ENCODE measurements at regions not wholly inside any gene's neighbourhood (a gene's known extent, or its start where the extent isn't known, plus 50 kb on each side); places are given as distances from the start of the nearest gene placed in this dataset.
"Not testable (repeated sequence)": the region's sequence is repeated elsewhere in the genome, so short reads cannot be mapped to it uniquely, and the experiment has no call there.

DNA sequence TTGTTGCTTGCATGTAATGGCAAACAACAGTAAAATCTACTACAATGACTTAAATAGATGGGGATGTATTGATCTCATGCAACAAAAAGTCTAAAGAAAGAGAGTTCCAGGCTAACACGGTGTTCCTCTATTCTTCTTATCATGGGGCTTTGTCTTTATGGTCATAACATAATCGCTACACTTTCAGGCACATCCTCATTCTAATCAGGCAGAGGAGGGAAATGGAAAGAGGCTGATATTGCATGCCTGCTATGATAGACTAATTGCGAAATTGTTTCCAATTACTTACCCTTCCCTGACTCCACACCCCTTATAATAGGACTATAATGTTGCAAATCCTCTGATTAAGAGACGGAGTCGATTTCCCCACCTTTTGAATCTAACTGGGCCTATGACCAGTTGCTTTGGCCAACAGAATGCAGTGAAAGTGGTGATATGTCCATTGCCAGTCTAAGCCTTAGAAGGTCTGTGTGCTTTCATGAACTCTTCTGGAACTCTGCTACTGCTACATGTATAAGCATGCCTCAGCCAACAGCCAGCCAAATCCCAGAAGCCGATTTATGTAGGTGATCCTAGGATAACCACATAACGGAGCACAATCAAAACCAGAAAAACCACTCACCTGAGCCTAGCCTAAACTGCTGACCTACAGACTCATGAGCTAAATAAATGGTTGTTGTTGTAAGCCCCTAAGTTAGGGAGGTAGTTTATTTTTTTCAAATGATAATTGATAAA lies 180.3 kb upstream of the TACR1 start:
- no peak for DNase-seq

DNA sequence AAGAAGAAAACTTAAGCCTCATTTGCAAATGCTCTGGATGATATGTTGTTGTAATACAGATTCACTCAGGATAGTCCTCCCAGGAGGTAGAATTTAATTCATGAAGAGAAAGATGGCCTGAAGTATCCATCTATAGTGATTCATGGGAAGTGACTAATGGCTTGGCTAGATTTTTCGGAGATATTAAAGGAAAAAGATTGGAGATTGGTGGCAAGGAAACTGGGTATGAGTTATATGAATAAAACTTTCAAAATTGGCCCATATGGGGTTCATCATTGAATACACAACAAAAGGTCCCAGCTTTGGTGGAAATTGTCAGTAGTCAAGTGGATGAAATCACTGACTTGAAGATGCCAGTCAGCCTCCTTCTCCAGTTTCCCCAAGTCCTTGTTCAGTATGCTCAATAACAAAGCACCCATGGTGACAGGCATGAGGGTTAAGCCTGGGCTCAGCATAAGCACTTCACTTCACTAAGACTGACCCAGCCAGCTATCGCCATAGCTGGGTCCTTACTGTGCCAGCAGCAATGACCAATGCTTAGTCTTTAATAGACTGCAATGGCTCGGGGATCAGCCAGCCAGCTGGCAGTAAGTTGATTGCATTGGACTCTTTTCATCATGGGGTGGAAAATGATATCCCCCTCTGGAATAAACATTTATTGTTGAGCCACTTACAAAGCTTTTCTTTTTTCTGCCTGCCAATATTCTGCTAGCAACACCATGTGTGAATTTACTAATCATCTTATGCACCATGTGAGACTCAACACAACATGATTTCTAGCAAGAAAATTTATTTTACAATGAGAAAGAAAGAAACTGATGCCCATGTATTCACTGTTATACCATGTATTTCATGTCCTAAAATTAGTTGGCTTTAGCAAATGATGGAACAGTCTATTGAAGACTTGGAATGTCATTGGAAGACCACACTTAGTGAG lies 176.6 kb upstream of the TACR1 start:
- DNase-seq, result no peak

DNA sequence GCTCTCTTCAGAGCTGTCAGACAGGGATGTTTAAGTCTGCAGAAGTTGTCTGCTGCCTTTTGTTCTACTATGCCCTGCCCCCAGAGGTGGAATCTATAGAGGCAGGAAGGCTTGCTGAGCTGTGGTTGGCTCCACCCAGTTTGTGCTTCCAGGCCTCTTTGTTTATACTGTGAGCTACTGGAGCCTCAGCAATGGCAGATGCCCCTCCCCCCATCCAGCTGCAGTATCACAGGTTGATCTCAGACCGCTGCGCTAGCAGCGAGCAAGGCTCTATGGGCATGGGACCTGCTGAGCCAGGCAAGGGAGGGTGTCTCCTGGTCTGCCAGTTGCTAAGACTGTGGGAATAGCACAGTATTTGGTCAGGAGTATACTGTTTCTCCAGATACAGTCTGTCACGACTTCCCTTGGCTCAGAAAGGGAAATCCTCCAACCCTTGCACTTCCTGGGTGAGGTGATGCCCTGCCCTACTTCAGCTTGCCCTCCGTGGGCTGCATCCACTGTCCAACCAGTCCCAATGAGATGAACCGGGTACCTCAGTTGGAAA lies 175.2 kb upstream of the TACR1 start:
- DNase-seq, result not testable (repeated sequence)

DNA sequence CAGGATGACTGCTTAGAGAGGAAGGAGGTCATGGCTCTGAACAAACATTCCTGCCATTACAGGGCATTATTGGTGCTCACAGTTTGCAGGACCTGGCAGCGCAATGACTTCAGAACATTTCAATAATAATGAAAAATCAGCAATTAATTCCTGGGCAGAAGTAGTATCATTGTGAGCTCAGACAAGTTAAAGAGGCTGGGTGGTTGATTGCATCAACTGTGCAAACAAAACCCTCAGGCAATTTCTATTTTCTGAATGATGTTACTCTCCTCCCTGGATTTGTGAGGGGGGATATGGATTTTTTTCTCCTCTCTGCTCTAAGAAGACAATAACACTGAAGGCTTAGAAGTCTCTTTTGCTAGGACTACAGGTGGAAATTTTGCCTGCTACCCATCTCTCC lies 168.1 kb upstream of the TACR1 start:
- DNase-seq, result no peak

DNA sequence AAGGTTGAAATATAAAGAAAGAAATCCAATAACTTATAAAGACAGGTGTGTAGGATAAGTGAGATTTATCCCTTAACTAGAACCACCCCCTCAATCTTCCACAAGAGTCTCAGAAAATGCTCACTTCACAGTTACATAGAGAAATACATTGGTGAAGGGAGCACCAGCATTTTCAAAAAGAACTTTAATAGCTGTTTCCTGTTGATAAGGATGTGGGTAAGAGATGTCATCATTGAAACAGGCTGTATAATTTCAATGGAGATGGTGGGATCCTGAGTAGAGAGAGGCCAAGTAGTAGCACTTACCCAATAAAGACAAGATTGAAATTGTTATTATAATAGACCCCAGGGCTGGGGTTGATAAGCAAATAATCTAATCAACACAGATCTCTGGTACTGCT lies 162.2 kb upstream of the TACR1 start:
- DNase-seq, result no peak

DNA sequence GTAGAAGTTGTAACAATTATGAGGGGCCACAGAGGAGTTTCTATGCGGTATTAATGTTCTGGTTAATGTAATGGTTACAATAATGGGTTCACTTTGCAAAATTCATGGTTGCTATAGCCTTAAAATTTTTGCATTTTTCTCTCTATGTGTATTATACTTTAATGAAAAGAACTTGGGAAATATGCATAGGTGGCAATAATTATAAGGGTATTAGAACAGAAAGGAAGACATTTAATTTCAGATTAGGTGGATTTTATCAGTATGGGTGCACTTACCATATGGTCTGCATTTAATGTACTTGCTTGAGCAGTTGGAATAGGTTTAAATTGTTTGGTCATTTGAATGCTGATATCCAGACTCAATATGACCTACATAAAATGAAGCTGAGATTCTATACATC lies 161.6 kb upstream of the TACR1 start:
- no peak for DNase-seq

DNA sequence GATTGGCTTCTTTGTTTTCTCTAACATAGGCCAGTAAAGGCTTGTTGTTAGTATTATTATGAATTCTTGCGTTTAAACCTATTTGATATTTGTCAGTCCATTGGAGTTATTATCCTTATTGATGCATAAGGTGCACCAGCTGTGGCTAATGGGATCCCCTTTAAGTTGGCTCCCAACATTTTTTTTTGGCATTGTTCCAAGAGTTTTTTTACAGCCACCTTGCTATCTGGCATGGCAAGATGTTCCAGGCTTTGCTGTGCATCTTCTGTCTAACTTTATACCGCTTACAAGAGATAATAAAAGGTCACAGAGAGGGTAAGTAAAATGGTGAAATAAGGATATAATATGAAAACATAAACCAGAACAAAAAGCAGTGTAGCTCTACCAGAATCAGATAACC lies 157.5 kb upstream of the TACR1 start:
- no peak for DNase-seq

DNA sequence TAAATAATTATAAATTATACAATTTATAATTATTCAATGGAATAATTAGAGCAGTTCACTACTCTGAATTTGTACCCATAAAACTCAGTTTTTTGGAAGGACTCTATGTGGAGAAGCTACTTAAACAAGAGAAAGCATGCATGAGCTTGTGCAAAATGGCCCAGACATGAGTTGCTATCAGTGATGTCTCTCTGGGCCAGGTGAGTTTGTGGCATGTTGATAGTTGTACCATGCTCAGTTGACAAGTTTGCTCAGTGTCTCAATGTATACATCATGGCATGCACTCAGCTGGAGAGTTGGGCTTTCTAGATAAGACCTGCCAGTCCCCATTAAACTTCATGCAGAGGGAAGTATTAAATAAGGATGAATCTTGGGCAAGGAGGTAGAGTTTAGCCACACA lies 153.8 kb upstream of the TACR1 start:
- no peak for DNase-seq

DNA sequence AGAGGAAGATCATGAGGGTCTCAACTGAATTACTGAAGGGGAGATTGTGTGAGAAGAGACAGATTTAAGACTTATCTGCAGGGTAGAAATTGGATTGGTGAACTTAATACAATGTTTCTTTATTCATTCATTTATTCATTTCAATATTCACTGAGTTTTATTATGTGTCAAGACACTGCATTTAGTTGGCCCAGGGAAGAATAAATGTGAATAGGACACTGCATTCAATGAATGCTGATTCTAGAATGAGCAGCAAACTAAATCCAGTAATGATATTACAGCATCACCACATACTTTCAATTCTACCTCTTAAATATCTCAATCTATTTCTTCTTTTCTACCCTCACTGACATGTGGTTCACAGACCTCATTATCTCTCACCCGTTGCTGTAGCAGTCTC lies 149.0 kb upstream of the TACR1 start:
- no peak for DNase-seq

DNA sequence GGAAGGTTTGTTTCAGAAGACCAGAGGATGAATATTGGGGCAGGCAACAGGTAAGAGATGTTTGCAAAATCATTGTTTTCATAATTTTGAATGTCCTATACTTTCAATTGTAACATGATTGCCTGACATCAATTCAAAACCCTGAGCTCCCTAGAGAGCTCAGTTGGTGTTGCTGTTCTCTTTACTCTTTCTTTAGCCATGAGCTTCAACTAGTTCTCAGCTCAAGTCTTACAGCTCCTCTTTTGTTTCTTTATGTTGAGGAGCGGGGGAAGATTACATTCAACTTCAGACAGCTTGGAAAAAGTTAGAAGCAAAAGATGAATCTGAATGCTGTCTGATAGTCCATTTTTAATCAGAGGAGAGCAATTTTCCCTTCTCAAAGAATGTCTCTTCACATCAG lies 144.8 kb upstream of the TACR1 start:
- DNase-seq, result no peak

DNA sequence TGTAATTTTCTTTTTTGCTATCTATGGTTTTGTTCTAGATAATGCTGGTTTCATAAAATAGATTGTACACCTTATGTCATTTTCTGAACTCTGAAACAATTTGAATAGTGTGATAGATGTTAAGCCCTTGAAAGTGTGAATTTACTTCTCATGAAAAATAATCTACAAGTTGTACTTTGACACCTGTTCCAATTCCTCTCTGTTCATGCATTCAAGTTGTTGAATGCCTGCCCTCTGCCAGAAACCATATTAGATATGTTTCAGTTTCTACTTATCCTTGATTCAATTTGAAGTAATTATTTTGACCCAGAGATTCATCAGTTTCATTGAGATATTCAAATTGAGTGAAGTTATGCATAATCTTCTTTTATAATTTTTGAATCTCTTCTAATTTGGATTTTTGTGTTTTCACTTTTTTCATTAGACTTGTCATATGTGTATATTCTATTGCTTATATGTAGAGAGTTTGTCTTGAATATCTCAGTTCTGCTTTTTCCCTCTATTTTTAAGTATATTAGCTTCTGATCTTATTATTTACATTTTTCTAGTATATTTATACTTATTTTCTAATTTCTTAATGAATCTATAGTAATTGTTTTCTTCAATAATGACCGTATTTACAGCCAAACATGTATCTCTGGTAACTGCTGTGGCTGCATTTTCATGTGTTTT lies 143.3 kb upstream of the TACR1 start:
- no peak for DNase-seq

DNA sequence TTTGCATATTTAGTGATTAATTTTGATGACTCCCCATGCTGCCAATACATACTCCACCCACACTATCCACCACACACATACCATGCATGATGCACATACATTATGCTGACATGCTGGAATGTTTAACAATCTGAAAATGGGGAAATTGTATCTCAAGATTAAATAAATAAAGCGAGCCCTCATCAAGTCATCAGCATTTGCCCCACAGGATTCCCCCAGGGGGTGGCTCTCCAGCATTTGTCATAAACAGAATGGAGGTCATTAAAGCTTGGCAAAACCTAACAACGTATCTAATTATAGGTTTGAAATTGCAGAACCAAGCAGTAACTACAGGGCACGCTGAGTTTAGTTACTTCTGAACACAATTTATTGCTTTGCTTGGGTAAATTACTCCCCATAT lies 141.2 kb upstream of the TACR1 start:
- no peak for DNase-seq

DNA sequence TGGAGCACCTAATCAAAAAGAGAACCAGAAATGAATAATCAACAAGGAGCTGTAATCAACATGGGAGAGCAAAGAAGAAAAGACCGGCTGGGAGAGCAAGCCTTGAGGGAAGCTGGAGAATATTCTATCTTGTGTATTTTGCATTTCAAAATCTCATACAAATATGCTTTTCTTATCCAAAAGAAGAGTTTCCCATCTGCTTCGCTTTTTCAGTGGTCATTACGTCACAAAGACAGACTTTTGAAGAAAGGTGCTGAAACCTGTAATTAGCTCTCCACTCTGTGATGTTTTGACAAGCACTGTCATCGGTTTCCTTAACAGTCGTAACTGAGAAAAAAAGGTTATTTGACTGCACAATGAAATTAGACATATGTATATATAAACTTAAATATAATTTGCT lies 139.1 kb upstream of the TACR1 start:
- no peak for DNase-seq

DNA sequence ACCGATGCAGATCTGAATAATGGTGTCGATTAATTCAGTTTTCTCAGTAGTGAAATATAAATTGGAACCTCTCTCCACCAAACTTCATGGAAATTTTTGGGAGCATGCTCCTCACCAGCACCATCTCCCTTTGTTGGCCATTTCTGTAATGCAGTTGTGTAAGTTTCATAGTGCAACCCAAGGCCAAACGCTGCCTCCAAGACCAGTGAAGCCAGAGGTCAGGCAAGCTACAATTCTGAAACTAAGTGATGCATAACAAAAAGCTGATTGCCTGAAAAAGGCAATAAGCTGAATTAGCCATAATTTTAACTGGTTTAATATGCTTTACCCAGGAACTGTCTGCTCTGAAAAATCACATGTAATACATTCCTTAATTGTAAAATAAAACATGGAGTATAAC lies 138.3 kb upstream of the TACR1 start:
- no peak for DNase-seq

DNA sequence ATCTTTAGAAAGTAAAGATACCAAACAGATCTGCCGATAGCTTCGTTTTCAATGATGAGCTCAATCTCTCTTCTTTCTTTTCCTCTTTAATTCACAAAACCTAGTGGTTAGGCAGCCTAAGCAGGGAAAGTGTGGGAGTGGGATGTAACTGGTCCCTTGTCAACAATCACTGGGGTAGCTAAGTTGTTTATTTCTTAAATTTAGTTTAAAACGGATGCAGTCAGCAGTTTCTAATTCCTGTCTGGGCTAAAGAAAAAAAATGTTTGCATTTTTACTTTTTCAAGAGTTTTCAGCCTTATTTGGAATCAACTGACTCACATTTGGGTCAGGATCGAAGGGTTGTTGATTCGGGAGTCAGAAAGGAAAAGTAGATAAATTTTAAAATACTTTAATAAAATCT lies 137.7 kb upstream of the TACR1 start:
- no peak for DNase-seq

DNA sequence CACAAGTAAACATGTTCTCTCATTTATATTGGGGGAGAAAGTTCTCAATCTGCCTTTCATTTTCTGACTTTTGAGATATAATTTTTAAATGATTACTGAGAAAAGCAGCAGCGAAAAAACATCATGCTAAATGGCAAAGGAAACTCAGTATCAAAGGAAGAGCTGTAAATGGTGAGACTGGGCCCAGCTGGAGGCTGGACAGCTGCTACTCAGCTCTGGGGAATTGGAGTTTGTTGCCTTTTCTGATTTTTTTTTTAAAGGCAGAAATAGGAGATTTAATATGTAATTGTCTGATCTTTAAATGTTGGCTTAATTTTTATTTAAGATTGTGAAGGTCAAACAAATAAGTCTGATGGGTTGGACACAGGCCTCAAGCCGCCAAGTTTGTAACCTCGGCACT lies 137.1 kb upstream of the TACR1 start:
- no peak for DNase-seq

DNA sequence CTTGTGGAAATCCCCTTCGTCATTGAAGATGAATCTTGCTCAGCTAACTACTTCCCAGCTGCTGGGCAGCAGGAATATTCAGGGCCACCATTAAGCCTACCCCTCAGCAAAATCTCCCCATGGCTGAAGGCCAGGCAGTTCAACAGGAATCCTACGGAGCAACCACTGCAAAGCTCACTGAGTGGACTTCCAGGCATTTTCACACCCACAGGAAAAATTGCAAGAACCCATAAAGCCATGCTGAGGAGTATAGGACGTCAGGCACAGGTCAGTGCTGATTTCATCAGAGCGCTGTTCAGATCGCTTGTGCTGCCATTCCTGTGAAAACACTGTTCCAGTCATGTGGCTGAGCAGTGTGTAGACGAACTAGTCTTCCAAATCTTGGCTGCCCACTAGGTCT lies 134.8 kb upstream of the TACR1 start:
- DNase-seq, result no peak

DNA sequence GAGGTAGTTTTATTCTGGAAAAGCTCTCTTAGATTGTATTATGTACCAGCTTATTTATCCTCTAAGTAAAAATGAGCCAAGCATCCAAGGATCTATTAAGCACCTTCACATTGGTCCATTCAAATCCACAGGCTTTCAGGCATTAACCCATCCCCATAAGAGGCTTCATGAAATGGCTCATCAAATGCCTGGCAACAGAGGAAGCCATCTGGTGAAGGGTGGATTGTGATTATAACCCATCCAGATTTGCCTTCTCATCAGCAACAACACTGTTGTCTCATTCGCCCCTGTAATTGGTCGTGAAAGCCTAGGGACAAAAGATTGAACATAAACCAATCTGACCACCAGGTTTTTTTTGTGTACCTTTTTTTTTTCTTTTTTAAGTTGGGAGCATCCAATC lies 134.3 kb upstream of the TACR1 start:
- no peak for DNase-seq

DNA sequence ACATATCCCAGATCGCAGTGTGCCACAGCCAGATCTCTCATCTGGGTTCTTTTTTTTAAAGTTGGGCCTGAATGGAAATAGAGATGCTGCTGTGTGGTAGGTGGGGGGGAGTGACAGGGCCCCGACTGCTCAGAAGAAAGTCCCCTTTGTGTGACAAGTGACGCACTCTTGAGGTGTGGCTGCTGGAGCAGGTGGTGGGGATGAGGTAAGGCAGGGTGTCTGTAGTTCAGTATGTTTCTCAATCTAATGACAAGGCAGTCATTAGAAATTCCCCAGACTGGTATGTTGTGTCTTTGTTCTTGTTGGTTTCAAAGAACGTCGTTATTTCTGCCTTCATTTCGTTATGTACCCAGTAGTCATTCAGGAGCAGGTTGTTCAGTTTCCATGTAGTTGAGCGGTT lies 128.8 kb upstream of the TACR1 start:
- DNase-seq, result no peak

DNA sequence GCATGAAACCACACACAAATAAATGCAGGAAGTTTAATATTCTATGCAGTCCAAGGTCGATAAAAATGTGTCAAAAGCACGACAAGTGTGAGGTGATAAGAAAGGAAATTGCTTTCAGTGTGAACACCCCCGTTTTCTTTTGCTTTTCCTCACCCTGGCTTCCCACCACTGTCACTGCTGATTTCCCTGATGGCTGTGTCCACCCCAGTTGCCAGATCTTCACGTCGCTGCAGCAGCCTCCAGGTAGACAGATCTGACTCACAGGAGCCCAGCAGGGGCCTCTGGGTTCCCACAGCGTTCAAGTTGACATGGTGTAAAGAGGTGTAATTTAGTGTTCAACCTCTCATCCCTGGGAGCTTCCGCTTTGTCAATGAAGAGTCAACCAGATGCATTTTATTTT lies 128.0 kb upstream of the TACR1 start:
- no peak for DNase-seq

DNA sequence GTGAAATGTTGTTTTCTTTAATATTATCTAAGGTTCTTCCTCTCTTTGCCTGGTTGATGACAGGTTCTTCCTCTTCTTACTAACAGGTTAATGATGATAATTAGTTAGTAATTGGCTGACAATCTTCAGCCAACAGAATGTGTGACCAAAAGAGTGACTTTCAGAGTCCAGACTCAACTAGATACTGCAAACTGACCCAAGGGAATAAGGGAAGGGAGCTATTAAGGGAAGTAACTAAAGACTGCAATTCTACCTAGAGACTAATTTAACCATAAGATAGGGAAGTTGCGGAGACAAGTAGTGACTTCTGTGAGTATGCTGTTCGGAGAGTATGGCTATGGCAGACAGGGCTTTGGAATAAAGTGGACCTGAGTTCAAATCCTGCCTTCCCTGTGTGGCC lies 127.3 kb upstream of the TACR1 start:
- DNase-seq, result no peak

DNA sequence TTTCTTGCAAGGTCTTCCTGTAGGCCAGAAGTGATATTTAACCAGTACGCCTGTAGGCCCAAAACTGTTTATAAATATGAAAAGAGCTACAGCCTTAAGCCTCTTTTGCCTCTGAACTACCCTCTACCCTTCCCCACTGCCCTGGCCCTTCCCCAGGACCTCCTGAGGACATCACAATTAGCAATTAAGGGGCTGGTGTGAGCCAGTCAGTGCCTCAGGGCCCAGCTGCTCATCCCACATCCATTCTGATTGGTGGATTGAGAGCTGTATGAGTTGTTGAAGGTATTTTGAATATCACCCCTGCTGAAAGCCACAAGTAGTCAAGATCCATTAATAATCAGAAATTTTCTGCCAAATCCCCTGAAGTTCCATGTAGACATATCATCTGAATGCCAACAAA lies 126.3 kb upstream of the TACR1 start:
- no peak for DNase-seq

DNA sequence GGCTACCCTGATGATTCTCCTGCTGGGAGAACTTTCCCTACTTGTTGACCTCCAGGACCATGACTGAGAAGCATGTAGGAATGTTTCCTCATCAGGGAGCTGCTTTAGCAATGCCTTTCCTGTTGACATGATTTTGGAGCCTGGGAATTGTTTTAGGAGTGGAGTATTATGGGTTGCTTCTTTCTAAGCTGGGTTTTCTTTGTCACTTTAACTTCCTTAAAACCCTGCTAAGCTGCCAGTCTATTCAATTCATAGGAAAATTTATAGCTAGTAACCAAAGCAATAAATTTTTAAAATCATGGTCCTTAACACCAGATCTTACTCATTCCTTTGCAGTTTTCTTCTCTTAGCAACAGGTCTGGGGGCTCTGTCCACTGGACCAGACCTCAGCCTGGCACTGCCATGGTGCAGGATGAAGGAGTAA lies 125.6 kb upstream of the TACR1 start:
- no peak for DNase-seq

DNA sequence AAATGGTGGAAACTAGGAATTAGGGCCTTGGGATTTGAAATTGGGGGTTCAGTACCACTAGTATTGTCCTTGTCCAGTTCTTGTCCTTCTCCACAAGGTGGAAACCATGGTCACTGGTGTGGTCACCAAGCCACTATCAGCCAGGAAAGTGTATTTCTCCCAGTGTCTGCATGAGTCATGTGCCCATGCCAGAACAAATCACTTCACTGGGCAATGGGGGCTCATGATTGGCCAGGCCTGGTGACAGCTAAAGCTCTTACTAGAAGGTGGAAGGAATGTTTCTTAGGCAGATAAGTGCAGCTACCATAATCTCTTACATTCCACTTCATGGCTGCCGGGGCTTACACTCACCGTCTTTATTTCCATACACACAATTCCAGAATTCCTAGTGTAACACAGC lies 124.8 kb upstream of the TACR1 start:
- DNase-seq, result no peak

All from right forelimb (tissue), 1 donor.